C4-2B (cell line): ENCODE measurements at regions not wholly inside any gene's neighbourhood (a gene's known extent, or its start where the extent isn't known, plus 50 kb on each side); places are given as distances from the start of the nearest gene placed in this dataset.

Experiments used
- CTCF ChIP-seq: fragments of 450-650 bp; conservative IDR thresholded peaks from 2 replicates; pipeline ENCODE4 v1.5.1; 2017; ENCODE audit warnings: mild to moderate bottlenecking
- ZFX ChIP-seq: fragments of 450-650 bp; IDR thresholded peaks from 2 replicates; pipeline ENCODE4 v1.6.1; 2017

GRCh38 chr5:114883675-114884074 is 286.0 kb downstream of the TRIM36 start:
- TF ChIP-seq CTCF (no peak), ZFX (no peak)
